ENCODE measurements at regions not wholly inside any gene's neighbourhood (a gene's known extent, or its start where the extent isn't known, plus 50 kb on each side); places are given as distances from the start of the nearest gene placed in this dataset.

- no peak for TF ChIP-seq GATA1 (IDR thresholded peaks at IDR 0.05; ENCODE audit: low read depth, low read length)
- TF ChIP-seq POLR2A (IDR thresholded peaks at IDR 0.05; ENCODE audit: low read length), result no peak
These were observed 585.0 kb downstream of the BCL11A start for GRCh38 chr2:59968441-59968840.
